ENCODE measurements at regions not wholly inside any gene's neighbourhood (a gene's known extent, or its start where the extent isn't known, plus 50 kb on each side); places are given as distances from the start of the nearest gene placed in this dataset.

DNA sequence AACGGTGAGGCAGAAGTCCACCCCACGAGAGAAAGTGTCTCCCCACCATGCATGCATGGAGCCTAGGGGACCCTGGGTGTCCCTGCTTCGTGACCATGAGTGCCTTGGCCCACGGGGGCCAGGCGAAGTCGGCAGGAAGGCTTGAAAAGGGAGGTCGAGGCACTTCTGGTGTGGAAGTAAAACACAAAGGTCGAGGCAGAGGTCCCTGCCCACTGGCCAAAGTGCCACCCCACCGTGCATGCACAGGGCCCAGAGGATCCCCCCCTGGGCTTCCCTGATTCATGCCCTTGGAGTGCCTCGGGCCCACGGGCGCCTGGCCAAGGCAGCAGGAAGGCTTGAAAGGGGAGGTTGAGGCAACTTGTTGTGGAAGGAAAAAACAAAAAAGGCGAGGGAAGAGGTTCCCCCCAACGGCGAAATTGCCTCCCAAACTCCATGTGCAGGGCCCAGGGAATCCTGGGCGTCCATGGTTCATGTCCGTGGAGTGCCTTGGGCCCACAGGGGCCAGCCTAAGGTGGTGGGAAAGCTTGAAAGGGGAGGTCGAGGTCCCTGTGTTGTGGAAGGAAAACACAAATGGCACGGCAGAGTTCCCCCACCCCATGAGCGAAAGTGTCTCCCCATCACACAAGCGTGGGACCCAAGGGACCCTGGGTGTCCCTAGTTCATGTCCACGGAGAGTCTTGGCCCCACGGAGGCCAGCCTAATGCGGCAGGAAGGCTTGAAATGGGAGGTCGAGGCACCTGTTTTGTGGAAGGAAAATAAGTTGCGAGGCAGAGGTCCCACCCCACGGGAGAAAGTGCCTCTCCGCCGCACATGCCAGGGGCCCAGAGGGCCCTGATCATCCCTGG lies 372.1 kb downstream of the ALG10 start:
- DNase-seq (ENCODE audit: unreplicated experiment) = no peak

GRCh38 chr12:34395056-34396005 lies 373.0 kb downstream of the ALG10 start:
- H3K9me3 Mint-ChIP-seq (ENCODE audit: unreplicated experiment) = no peaks in the 10 kb centered on the region
- no peaks in the 10 kb centered on the region for H3K4me1 Mint-ChIP-seq (ENCODE audit: insufficient read depth, unreplicated experiment)
- no peak overlapping the region for H3K4me3 Mint-ChIP-seq (ENCODE audit: unreplicated experiment)
- ChIA-PET POLR2A (no interaction called here), CTCF (no interaction called here)
- H3K27me3 Mint-ChIP-seq (ENCODE audit: insufficient read depth, unreplicated experiment) = no peaks in the 10 kb centered on the region
- DNase-seq (ENCODE audit: unreplicated experiment) = no peak
- no peaks in the 10 kb centered on the region for H3K36me3 Mint-ChIP-seq (ENCODE audit: insufficient read depth, unreplicated experiment)
- intact Hi-C loops (cut with micrococcal nuclease) = no loop called here
- TF ChIP-seq, protein P1, sequence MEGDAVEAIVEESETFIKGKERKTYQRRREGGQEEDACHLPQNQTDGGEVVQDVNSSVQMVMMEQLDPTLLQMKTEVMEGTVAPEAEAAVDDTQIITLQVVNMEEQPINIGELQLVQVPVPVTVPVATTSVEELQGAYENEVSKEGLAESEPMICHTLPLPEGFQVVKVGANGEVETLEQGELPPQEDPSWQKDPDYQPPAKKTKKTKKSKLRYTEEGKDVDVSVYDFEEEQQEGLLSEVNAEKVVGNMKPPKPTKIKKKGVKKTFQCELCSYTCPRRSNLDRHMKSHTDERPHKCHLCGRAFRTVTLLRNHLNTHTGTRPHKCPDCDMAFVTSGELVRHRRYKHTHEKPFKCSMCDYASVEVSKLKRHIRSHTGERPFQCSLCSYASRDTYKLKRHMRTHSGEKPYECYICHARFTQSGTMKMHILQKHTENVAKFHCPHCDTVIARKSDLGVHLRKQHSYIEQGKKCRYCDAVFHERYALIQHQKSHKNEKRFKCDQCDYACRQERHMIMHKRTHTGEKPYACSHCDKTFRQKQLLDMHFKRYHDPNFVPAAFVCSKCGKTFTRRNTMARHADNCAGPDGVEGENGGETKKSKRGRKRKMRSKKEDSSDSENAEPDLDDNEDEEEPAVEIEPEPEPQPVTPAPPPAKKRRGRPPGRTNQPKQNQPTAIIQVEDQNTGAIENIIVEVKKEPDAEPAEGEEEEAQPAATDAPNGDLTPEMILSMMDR (IDR thresholded peaks at IDR 0.05; ENCODE audit: unreplicated experiment) = no peak
- no TSS peak for BruUV-seq (replicated peaks)
- no peak overlapping the region for H3K27ac Mint-ChIP-seq (ENCODE audit: low read depth, unreplicated experiment)

More for the DNA sequence above, 372.1 kb downstream of the ALG10 start:
- no TSS peak for BruUV-seq (replicated peaks)
- H3K9me3 Mint-ChIP-seq (ENCODE audit: unreplicated experiment) = no peaks in the 10 kb centered on the region
- H3K4me1 Mint-ChIP-seq (ENCODE audit: insufficient read depth, unreplicated experiment) = no peaks in the 10 kb centered on the region
- intact Hi-C loops (cut with micrococcal nuclease) = no loop called here
- no peaks in the 10 kb centered on the region for H3K27me3 Mint-ChIP-seq (ENCODE audit: insufficient read depth, unreplicated experiment)
- POLR2A ChIA-PET = no interaction called here
- H3K4me3 Mint-ChIP-seq (ENCODE audit: unreplicated experiment) = no peak overlapping the region
- H3K36me3 Mint-ChIP-seq (ENCODE audit: insufficient read depth, unreplicated experiment) = no peaks in the 10 kb centered on the region
- H3K27ac Mint-ChIP-seq (ENCODE audit: low read depth, unreplicated experiment) = no peak overlapping the region
- CTCF ChIA-PET = no interaction called here
- TF ChIP-seq, protein P1 (IDR thresholded peaks at IDR 0.05; ENCODE audit: unreplicated experiment) = no peak

GRCh38 chr12:34396006-34396860 lies 373.9 kb downstream of the ALG10 start:
- Mint-ChIP-seq H3K4me1 (ENCODE audit: insufficient read depth, unreplicated experiment) (no peaks in the 10 kb centered on the region), H3K27ac (ENCODE audit: low read depth, unreplicated experiment) (no peak overlapping the region), H3K9me3 (ENCODE audit: unreplicated experiment) (no peaks in the 10 kb centered on the region), H3K36me3 (ENCODE audit: insufficient read depth, unreplicated experiment) (no peaks in the 10 kb centered on the region), H3K27me3 (ENCODE audit: insufficient read depth, unreplicated experiment) (no peaks in the 10 kb centered on the region), H3K4me3 (ENCODE audit: unreplicated experiment) (no peak overlapping the region)
- no peak for DNase-seq (ENCODE audit: unreplicated experiment)
- intact Hi-C loops (cut with micrococcal nuclease) = no loop called here
- TF ChIP-seq, protein P1 (IDR thresholded peaks at IDR 0.05; ENCODE audit: unreplicated experiment) = no peak
- ChIA-PET CTCF (no interaction called here), POLR2A (no interaction called here)
- no TSS peak for BruUV-seq (replicated peaks)

All from MCF 10A (cell line).